ENCODE measurements at regions not wholly inside any gene's neighbourhood (a gene's known extent, or its start where the extent isn't known, plus 50 kb on each side); places are given as distances from the start of the nearest gene placed in this dataset.

DNA sequence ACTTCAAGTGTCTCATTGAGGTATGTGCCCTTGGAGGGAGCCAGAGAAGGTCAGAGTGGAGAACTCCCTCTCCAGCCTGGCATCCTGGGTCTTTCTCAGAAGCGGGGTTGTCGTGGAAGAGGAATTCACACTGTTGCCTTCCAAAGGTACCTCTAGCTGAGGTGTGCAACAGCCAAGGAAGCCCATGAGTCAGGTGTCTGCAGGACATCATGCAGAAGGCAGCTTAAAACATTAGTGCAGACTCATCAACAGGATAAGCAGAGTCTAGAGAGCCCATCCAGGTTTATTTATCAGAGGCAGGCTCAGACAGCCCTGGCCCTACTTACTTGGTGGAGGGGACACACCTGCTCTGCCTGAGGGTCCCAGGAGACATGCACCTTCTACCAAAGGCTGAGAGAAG is 95.6 kb upstream of the TPM1 start:
- POLR2A ChIA-PET, result no interaction called here
- H3K27me3 Mint-ChIP-seq, result peaks cover 59% of the 10 kb centered on the region
- peaks cover 0 to 21% (median 1%) of the 10 kb centered on the region in 4 experiments for H3K27me3 ChIP-seq (replicated peaks in 1 of 4; ENCODE audit: control extremely low read depth in 1 of 4, control insufficient read depth in 3 of 4, insufficient read depth in 4 of 4, low read length in 3 of 4)
- no peak overlapping the region for H3K27ac ChIP-seq (ENCODE audit: low read length in 2 of 2)
- H3K9me3 Mint-ChIP-seq (ENCODE audit: insufficient read depth), result no peaks in the 10 kb centered on the region
- no peaks in the 10 kb centered on the region for H3K36me3 ChIP-seq (replicated peaks in 1 of 2; ENCODE audit: control extremely low read depth in 1 of 2, control insufficient read depth in 1 of 2, extremely low read depth in 1 of 2, insufficient read depth in 2 of 2, low read length in 1 of 2)
- DNase-seq (no peak), ATAC-seq (ENCODE audit: low read depth) (no peak)
- no peak overlapping the region for H2AFZ ChIP-seq (ENCODE audit: insufficient read depth, low read depth, low read length, poor library complexity, severe bottlenecking)
- no peaks in the 10 kb centered on the region for H3K4me1 ChIP-seq (ENCODE audit: control insufficient read depth in 2 of 2, insufficient read depth in 2 of 2, low read length in 2 of 2)
- H3K27ac Mint-ChIP-seq, result no peak overlapping the region
- no peaks in the 10 kb centered on the region for H3K4me1 Mint-ChIP-seq
- CTCF ChIA-PET, result no interaction called here
- H3K4me3 ChIP-seq (ENCODE audit: control extremely low read depth in 1 of 5, extremely low read depth in 1 of 5, insufficient read depth in 1 of 5, low read depth in 2 of 5, low read length in 4 of 5), result no peak overlapping the region
- no peak overlapping the region for H3K4me2 ChIP-seq (replicated peaks; ENCODE audit: low read depth, low read length, poor library complexity, severe bottlenecking)
- 89% methylated on average over 2 of the region's 2 CpGs for WGBS (ENCODE audit: insufficient coverage)
- no peak overlapping the region for H3K4me3 Mint-ChIP-seq
- H3K9ac ChIP-seq (ENCODE audit: low read length), result no peak overlapping the region
- intact Hi-C loops (cut with micrococcal nuclease), result no loop called here
- H3K9me3 ChIP-seq (ENCODE audit: control extremely low read depth in 1 of 3, control insufficient read depth in 2 of 3, insufficient read depth in 1 of 3, low read length in 2 of 3), result no peaks in the 10 kb centered on the region
- H4K20me1 ChIP-seq (ENCODE audit: control insufficient read depth, insufficient read depth, low read length, poor library complexity, severe bottlenecking), result no peaks in the 10 kb centered on the region
- no peaks in the 10 kb centered on the region for H3K79me2 ChIP-seq (ENCODE audit: control insufficient read depth, insufficient read depth, low read length)
- no peak for TF ChIP-seq EZH2 (IDR thresholded peaks at IDR 0.05; ENCODE audit: borderline replicate concordance, insufficient read depth, low read depth, low read length, poor library complexity, severe bottlenecking)

DNA sequence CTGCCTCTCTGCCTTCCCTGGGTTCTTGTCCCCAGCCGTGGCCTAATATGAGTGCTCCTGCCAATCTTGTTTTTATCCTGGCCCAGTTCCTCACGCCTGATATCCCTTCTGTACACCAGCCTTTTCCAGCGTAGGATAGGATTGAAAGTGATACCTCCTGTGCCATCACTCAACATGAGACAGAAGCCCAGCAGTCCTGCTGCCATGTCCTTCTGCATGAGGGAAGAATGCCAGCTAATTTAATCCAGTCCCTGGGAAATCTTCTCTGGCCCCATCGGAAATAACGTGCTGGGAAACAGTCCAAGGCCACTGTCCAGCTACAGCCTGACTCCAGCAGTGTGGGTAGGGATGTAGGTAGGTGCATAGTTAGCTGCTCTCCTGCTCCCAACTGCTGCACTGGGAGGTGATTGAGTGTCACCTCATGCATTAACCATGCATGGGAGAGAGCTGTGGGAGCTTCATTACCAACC is 92.0 kb upstream of the TPM1 start:
- no peaks in the 10 kb centered on the region for H4K20me1 ChIP-seq (ENCODE audit: control insufficient read depth, insufficient read depth, low read length, poor library complexity, severe bottlenecking)
- no peaks in the 10 kb centered on the region for H3K79me2 ChIP-seq (ENCODE audit: control insufficient read depth, insufficient read depth, low read length)
- POLR2A ChIA-PET, result no interaction called here
- intact Hi-C loops (cut with micrococcal nuclease), result no loop called here
- Mint-ChIP-seq H3K4me3 (no peak overlapping the region), H3K9me3 (ENCODE audit: insufficient read depth) (no peaks in the 10 kb centered on the region), H3K27me3 (peaks cover 63% of the 10 kb centered on the region), H3K27ac (no peak overlapping the region), H3K4me1 (no peaks in the 10 kb centered on the region)
- H3K9ac ChIP-seq (ENCODE audit: low read length), result no peak overlapping the region
- H2AFZ ChIP-seq (ENCODE audit: insufficient read depth, low read depth, low read length, poor library complexity, severe bottlenecking), result no peak overlapping the region
- DNase-seq (no peak), ATAC-seq (ENCODE audit: low read depth) (no peak)
- H3K9me3 ChIP-seq (ENCODE audit: control extremely low read depth in 1 of 3, control insufficient read depth in 2 of 3, insufficient read depth in 1 of 3, low read length in 2 of 3), result no peaks in the 10 kb centered on the region
- CTCF ChIA-PET, result no interaction called here
- no peaks in the 10 kb centered on the region for H3K4me1 ChIP-seq (ENCODE audit: control insufficient read depth in 2 of 2, insufficient read depth in 2 of 2, low read length in 2 of 2)
- H3K27me3 ChIP-seq (replicated peaks in 1 of 4; ENCODE audit: control extremely low read depth in 1 of 4, control insufficient read depth in 3 of 4, insufficient read depth in 4 of 4, low read length in 3 of 4), result peaks cover 0 to 32% (median 6%) of the 10 kb centered on the region in 4 experiments
- no peak overlapping the region for H3K4me2 ChIP-seq (replicated peaks; ENCODE audit: low read depth, low read length, poor library complexity, severe bottlenecking)
- H3K36me3 ChIP-seq (replicated peaks in 1 of 2; ENCODE audit: control extremely low read depth in 1 of 2, control insufficient read depth in 1 of 2, extremely low read depth in 1 of 2, insufficient read depth in 2 of 2, low read length in 1 of 2), result no peaks in the 10 kb centered on the region
- 98% methylated on average over 5 of the region's 5 CpGs for WGBS (ENCODE audit: insufficient coverage)
- no peak overlapping the region for H3K27ac ChIP-seq (ENCODE audit: low read length in 2 of 2)
- TF ChIP-seq, protein P1, sequence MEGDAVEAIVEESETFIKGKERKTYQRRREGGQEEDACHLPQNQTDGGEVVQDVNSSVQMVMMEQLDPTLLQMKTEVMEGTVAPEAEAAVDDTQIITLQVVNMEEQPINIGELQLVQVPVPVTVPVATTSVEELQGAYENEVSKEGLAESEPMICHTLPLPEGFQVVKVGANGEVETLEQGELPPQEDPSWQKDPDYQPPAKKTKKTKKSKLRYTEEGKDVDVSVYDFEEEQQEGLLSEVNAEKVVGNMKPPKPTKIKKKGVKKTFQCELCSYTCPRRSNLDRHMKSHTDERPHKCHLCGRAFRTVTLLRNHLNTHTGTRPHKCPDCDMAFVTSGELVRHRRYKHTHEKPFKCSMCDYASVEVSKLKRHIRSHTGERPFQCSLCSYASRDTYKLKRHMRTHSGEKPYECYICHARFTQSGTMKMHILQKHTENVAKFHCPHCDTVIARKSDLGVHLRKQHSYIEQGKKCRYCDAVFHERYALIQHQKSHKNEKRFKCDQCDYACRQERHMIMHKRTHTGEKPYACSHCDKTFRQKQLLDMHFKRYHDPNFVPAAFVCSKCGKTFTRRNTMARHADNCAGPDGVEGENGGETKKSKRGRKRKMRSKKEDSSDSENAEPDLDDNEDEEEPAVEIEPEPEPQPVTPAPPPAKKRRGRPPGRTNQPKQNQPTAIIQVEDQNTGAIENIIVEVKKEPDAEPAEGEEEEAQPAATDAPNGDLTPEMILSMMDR (IDR thresholded peaks at IDR 0.05), result no peak
- no peak for TF ChIP-seq EZH2 (IDR thresholded peaks at IDR 0.05; ENCODE audit: borderline replicate concordance, insufficient read depth, low read depth, low read length, poor library complexity, severe bottlenecking)
- no peak overlapping the region for H3K4me3 ChIP-seq (ENCODE audit: control extremely low read depth in 1 of 5, extremely low read depth in 1 of 5, insufficient read depth in 1 of 5, low read depth in 2 of 5, low read length in 4 of 5)

Data from B cell (primary cell).